ENCODE measurements at regions not wholly inside any gene's neighbourhood (a gene's known extent, or its start where the extent isn't known, plus 50 kb on each side); places are given as distances from the start of the nearest gene placed in this dataset.

DNA sequence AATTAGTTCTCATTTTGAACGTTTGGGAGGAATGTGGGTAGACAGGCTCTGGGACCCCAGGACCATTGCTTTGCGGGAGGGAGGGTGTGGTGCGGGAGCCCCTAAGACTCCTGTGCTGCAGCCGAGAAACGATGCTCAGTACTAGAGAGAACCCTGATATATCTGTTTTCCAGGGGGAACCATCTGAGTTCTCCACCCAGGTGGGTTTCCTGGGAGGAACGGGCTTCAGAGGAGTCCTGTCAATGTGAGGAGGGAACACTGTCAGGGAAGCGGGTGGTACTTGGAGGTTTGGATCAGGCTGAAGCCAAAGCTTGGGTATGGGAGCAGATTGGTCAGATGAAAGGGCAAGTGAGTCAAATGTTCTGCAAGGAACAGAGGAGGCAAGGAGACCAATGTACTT, 358.0 kb downstream of the FGF9 start:
- no peak overlapping the region for H3K27ac ChIP-seq
- no peaks in the 10 kb centered on the region for H3K36me3 ChIP-seq
- no peak overlapping the region for H3K4me3 ChIP-seq
- no peak for ATAC-seq
- H3K9me3 ChIP-seq = no peaks in the 10 kb centered on the region
- peaks cover 0 to 6% (median 0%) of the 10 kb centered on the region in 3 donors for H3K4me1 ChIP-seq
- no peak for TF ChIP-seq EP300 (IDR thresholded peaks at IDR 0.05)
- TF ChIP-seq, protein P1, sequence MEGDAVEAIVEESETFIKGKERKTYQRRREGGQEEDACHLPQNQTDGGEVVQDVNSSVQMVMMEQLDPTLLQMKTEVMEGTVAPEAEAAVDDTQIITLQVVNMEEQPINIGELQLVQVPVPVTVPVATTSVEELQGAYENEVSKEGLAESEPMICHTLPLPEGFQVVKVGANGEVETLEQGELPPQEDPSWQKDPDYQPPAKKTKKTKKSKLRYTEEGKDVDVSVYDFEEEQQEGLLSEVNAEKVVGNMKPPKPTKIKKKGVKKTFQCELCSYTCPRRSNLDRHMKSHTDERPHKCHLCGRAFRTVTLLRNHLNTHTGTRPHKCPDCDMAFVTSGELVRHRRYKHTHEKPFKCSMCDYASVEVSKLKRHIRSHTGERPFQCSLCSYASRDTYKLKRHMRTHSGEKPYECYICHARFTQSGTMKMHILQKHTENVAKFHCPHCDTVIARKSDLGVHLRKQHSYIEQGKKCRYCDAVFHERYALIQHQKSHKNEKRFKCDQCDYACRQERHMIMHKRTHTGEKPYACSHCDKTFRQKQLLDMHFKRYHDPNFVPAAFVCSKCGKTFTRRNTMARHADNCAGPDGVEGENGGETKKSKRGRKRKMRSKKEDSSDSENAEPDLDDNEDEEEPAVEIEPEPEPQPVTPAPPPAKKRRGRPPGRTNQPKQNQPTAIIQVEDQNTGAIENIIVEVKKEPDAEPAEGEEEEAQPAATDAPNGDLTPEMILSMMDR (IDR thresholded peaks at IDR 0.05) = no peak
- no peak for TF ChIP-seq POLR2A (IDR thresholded peaks at IDR 0.05)
- H3K27me3 ChIP-seq = no peaks in the 10 kb centered on the region
- WGBS, 2 donors (ENCODE audit: low coverage in 1 of 2) = 87% methylated on average over 3 of the region's 7 CpGs; no CpG with 5 or more reads in 1 of the 2 donors

DNA sequence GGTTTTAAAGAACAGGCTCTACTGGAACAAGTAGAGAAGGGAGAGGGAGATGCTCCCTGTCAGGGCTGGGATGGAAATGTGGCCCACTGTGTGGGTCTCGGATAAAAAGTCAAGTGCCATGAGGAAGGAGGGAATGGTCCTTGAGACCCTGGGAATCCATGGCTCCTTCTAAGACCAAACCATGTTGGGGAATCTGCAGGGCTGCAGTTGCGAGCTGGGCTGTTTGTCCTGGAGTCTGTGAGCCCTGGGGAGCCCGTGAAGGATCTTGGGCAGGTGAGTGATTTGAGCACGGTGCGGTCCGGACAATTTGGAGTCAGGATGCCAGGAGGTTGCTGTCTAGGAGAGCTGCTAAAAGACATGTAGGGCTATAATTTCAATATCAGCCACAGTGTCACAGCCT, 359.4 kb downstream of the FGF9 start:
- Histone ChIP-seq H3K9me3 (no peaks in the 10 kb centered on the region), H3K27me3 (no peaks in the 10 kb centered on the region), H3K36me3 (no peaks in the 10 kb centered on the region), H3K27ac (no peak overlapping the region), H3K4me1 (peaks cover 0 to 6% (median 0%) of the 10 kb centered on the region in 3 donors), H3K4me3 (no peak overlapping the region)
- ATAC-seq = no peak
- TF ChIP-seq POLR2AphosphoS5 (IDR thresholded peaks at IDR 0.05) (no peak), POLR2A (IDR thresholded peaks at IDR 0.05) (no peak), EP300 (IDR thresholded peaks at IDR 0.05) (no peak)
- TF ChIP-seq, protein P1 (IDR thresholded peaks at IDR 0.05) = no peak
- WGBS, 2 donors (ENCODE audit: low coverage in 1 of 2) = 95 to 100% methylated on average over 1 to 6 of the region's 6 CpGs

DNA sequence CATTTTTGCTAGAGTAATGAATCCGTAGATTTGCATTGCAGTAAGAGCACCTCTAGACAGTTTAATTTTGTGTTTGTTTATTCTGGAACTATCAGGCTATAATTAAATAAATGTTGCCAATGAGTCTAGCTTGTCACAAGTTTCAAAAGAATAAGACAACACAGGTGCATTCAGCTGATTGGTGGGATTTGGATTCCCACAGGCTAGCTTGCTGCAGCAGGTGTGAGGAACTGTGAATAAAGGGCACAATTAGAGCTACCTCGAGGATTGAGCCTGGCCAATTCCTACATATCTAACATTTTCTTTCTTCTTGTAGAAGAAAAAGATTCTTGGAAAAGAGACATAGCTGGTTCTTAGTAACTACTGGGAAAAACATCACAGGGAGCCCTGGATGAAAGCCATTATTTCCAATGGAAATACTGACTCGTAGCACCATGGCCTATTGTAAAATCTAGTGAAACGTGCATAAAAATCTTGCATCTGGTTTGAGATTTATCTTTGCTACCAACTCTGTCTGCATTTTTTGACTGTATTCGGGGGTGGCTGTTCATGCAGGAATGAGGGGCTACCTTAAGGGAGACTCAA, 360.9 kb downstream of the FGF9 start:
- H3K27ac ChIP-seq = no peak overlapping the region
- H3K4me1 ChIP-seq = peaks cover 0 to 6% (median 0%) of the 10 kb centered on the region in 3 donors
- H3K27me3 ChIP-seq = no peaks in the 10 kb centered on the region
- no peak for ATAC-seq
- WGBS, 2 donors (ENCODE audit: low coverage in 1 of 2) = 17 to 34% methylated on average over 5 of the region's 5 CpGs
- H3K9me3 ChIP-seq = no peaks in the 10 kb centered on the region
- no peak for TF ChIP-seq POLR2AphosphoS5 (IDR thresholded peaks at IDR 0.05)
- TF ChIP-seq EP300 (IDR thresholded peaks at IDR 0.05) = no peak
- TF ChIP-seq, protein P1 (IDR thresholded peaks at IDR 0.05) = no peak
- TF ChIP-seq POLR2A (IDR thresholded peaks at IDR 0.05) = no peak
- H3K36me3 ChIP-seq = no peaks in the 10 kb centered on the region
- no peak overlapping the region for H3K4me3 ChIP-seq

DNA sequence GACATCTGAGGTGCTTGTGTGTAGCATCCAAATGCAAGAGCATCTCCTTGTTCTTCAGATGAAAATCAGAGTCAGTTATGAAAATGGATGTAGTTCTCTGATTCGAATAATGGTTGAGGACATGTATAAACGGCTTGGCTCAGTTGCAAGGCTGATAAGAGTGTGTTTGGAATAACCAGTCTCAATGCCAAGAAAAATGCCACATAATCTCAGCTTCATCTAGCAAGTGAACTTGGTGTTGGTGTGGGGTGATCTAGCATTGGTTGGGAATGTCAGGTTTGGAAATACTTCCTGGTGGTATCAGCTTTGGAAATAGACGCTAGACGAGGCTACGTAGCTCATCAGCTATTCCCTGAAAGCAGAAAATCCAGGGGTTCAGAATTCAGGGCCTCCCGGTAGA, 362.0 kb downstream of the FGF9 start:
- no peaks in the 10 kb centered on the region for H3K27me3 ChIP-seq
- ATAC-seq = no peak
- TF ChIP-seq EP300 (IDR thresholded peaks at IDR 0.05) (no peak), POLR2A (IDR thresholded peaks at IDR 0.05) (no peak)
- H3K9me3 ChIP-seq = no peaks in the 10 kb centered on the region
- no peak overlapping the region for H3K27ac ChIP-seq
- no peak overlapping the region for H3K4me3 ChIP-seq
- H3K4me1 ChIP-seq = peaks cover 0 to 6% (median 0%) of the 10 kb centered on the region in 3 donors
- 75 to 90% methylated on average over 6 of the region's 6 CpGs for WGBS, 2 donors (ENCODE audit: low coverage in 1 of 2)
- no peaks in the 10 kb centered on the region for H3K36me3 ChIP-seq

DNA sequence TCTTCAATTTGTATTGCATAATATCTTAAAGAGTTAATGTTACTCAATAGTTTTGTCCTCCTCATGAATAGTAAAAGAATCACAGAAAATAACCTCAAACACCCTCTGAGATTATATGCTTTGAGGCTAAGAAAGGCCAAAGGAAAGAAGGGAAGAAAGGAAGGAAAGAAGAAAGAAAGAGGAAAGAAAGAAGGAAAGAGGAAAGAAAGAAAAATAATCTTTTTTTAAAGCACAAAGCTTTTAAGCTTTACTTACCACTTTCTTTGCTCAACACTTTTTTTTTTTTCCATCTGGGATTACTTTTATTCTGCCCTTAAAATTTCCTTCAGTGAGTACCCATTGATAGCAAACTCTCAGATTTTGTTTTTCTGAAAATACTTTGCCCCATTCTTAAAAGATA, 369.1 kb downstream of the FGF9 start:
- H3K27me3 ChIP-seq = no peaks in the 10 kb centered on the region
- no peak for ATAC-seq
- no peaks in the 10 kb centered on the region for H3K36me3 ChIP-seq
- peaks cover 0 to 13% (median 0%) of the 10 kb centered on the region in 3 donors for H3K9me3 ChIP-seq
- no peaks in the 10 kb centered on the region for H3K4me1 ChIP-seq
- TF ChIP-seq POLR2AphosphoS5 (IDR thresholded peaks at IDR 0.05) (no peak), POLR2A (IDR thresholded peaks at IDR 0.05) (no peak), EP300 (IDR thresholded peaks at IDR 0.05) (no peak)
- TF ChIP-seq, protein P1 (IDR thresholded peaks at IDR 0.05) = no peak
- H3K4me3 ChIP-seq = no peak overlapping the region
- H3K27ac ChIP-seq = no peak overlapping the region

All from gastroesophageal sphincter (tissue), 4 donors.